ENCODE measurements at regions not wholly inside any gene's neighbourhood (a gene's known extent, or its start where the extent isn't known, plus 50 kb on each side); places are given as distances from the start of the nearest gene placed in this dataset.

- Histone ChIP-seq H3K36me3 (ENCODE audit: insufficient read depth, low read length) (no peaks in the 10 kb centered on the region), H3K9me3 (ENCODE audit: low read length) (no peaks in the 10 kb centered on the region), H3K9ac (ENCODE audit: low read length) (no peak overlapping the region), H3K27ac (ENCODE audit: low read depth, low read length) (no peak overlapping the region), H3K4me3 (ENCODE audit: low read depth in 1 of 2, low read length in 2 of 2) (no peak overlapping the region), H3K4me1 (ENCODE audit: insufficient read depth, low read length) (no peaks in the 10 kb centered on the region), H3K27me3 (ENCODE audit: control insufficient read depth in 1 of 2, insufficient read depth in 2 of 2, low read length in 2 of 2) (no peaks in the 10 kb centered on the region)
Measured at GRCh38 chr3:147906285-147906684, 497.1 kb downstream of the ZIC1 start.

- H3K36me3 ChIP-seq (ENCODE audit: insufficient read depth, low read length): no peaks in the 10 kb centered on the region
- H3K9me3 ChIP-seq (ENCODE audit: low read length): no peaks in the 10 kb centered on the region
- no peak overlapping the region for H3K4me3 ChIP-seq (ENCODE audit: low read depth in 1 of 2, low read length in 2 of 2)
- no peak overlapping the region for H3K9ac ChIP-seq (ENCODE audit: low read length)
- no peak overlapping the region for H3K27ac ChIP-seq (ENCODE audit: low read depth, low read length)
- no peaks in the 10 kb centered on the region for H3K27me3 ChIP-seq (ENCODE audit: control insufficient read depth in 1 of 2, insufficient read depth in 2 of 2, low read length in 2 of 2)
- no peaks in the 10 kb centered on the region for H3K4me1 ChIP-seq (ENCODE audit: insufficient read depth, low read length)
Measured at GRCh38 chr3:147914532-147914931, 505.4 kb downstream of the ZIC1 start.

GRCh38 chr3:147915057-147915456 lies 505.9 kb downstream of the ZIC1 start:
- Histone ChIP-seq H3K9me3 (ENCODE audit: low read length) (no peaks in the 10 kb centered on the region), H3K27ac (ENCODE audit: low read depth, low read length) (no peak overlapping the region), H3K27me3 (ENCODE audit: control insufficient read depth in 1 of 2, insufficient read depth in 2 of 2, low read length in 2 of 2) (no peaks in the 10 kb centered on the region), H3K4me3 (ENCODE audit: low read depth in 1 of 2, low read length in 2 of 2) (no peak overlapping the region), H3K9ac (ENCODE audit: low read length) (no peak overlapping the region), H3K36me3 (ENCODE audit: insufficient read depth, low read length) (no peaks in the 10 kb centered on the region), H3K4me1 (ENCODE audit: insufficient read depth, low read length) (no peaks in the 10 kb centered on the region)

GRCh38 chr3:147919496-147919895 lies 510.3 kb downstream of the ZIC1 start:
- Histone ChIP-seq H3K4me3 (ENCODE audit: low read depth in 1 of 2, low read length in 2 of 2) (no peak overlapping the region), H3K9ac (ENCODE audit: low read length) (no peak overlapping the region), H3K9me3 (ENCODE audit: low read length) (no peaks in the 10 kb centered on the region), H3K4me1 (ENCODE audit: insufficient read depth, low read length) (peaks cover 6% of the 10 kb centered on the region), H3K27me3 (ENCODE audit: control insufficient read depth in 1 of 2, insufficient read depth in 2 of 2, low read length in 2 of 2) (no peaks in the 10 kb centered on the region), H3K27ac (ENCODE audit: low read depth, low read length) (no peak overlapping the region), H3K36me3 (ENCODE audit: insufficient read depth, low read length) (no peaks in the 10 kb centered on the region)

GRCh38 chr3:147921051-147921450 lies 511.9 kb downstream of the ZIC1 start:
- H3K9me3 ChIP-seq (ENCODE audit: low read length): no peaks in the 10 kb centered on the region
- no peak overlapping the region for H3K9ac ChIP-seq (ENCODE audit: low read length)
- H3K36me3 ChIP-seq (ENCODE audit: insufficient read depth, low read length): no peaks in the 10 kb centered on the region
- peaks cover 6% of the 10 kb centered on the region for H3K4me1 ChIP-seq (ENCODE audit: insufficient read depth, low read length)
- no peaks in the 10 kb centered on the region for H3K27me3 ChIP-seq (ENCODE audit: control insufficient read depth in 1 of 2, insufficient read depth in 2 of 2, low read length in 2 of 2)
- H3K4me3 ChIP-seq (ENCODE audit: low read depth in 1 of 2, low read length in 2 of 2): no peak overlapping the region
- H3K27ac ChIP-seq (ENCODE audit: low read depth, low read length): no peak overlapping the region

GRCh38 chr3:147924755-147925154 lies 515.6 kb downstream of the ZIC1 start:
- no peaks in the 10 kb centered on the region for H3K27me3 ChIP-seq (ENCODE audit: control insufficient read depth in 1 of 2, insufficient read depth in 2 of 2, low read length in 2 of 2)
- no peaks in the 10 kb centered on the region for H3K36me3 ChIP-seq (ENCODE audit: insufficient read depth, low read length)
- H3K9ac ChIP-seq (ENCODE audit: low read length): no peak overlapping the region

GRCh38 chr3:147925272-147925671 lies 516.1 kb downstream of the ZIC1 start:
- Histone ChIP-seq H3K4me1 (ENCODE audit: insufficient read depth, low read length) (peaks cover 6% of the 10 kb centered on the region), H3K36me3 (ENCODE audit: insufficient read depth, low read length) (no peaks in the 10 kb centered on the region), H3K4me3 (ENCODE audit: low read depth in 1 of 2, low read length in 2 of 2) (no peak overlapping the region), H3K27me3 (ENCODE audit: control insufficient read depth in 1 of 2, insufficient read depth in 2 of 2, low read length in 2 of 2) (no peaks in the 10 kb centered on the region), H3K27ac (ENCODE audit: low read depth, low read length) (no peak overlapping the region), H3K9ac (ENCODE audit: low read length) (no peak overlapping the region), H3K9me3 (ENCODE audit: low read length) (no peaks in the 10 kb centered on the region)

More at GRCh38 chr3:147924755-147925154, 515.6 kb downstream of the ZIC1 start:
- Histone ChIP-seq H3K4me3 (ENCODE audit: low read depth in 1 of 2, low read length in 2 of 2) (no peak overlapping the region), H3K27ac (ENCODE audit: low read depth, low read length) (no peak overlapping the region), H3K9me3 (ENCODE audit: low read length) (no peaks in the 10 kb centered on the region), H3K4me1 (ENCODE audit: insufficient read depth, low read length) (peaks cover 6% of the 10 kb centered on the region)

- no peaks in the 10 kb centered on the region for H3K36me3 ChIP-seq (ENCODE audit: insufficient read depth, low read length)
- no peak overlapping the region for H3K4me3 ChIP-seq (ENCODE audit: low read depth in 1 of 2, low read length in 2 of 2)
- H3K27ac ChIP-seq (ENCODE audit: low read depth, low read length): no peak overlapping the region
- no peaks in the 10 kb centered on the region for H3K27me3 ChIP-seq (ENCODE audit: control insufficient read depth in 1 of 2, insufficient read depth in 2 of 2, low read length in 2 of 2)
- no peak overlapping the region for H3K9ac ChIP-seq (ENCODE audit: low read length)
- H3K9me3 ChIP-seq (ENCODE audit: low read length): no peaks in the 10 kb centered on the region
- H3K4me1 ChIP-seq (ENCODE audit: insufficient read depth, low read length): no peaks in the 10 kb centered on the region
Measured at GRCh38 chr3:147930232-147930807, 521.2 kb downstream of the ZIC1 start.

GRCh38 chr3:147934451-147935180 lies 525.5 kb downstream of the ZIC1 start:
- H3K36me3 ChIP-seq (ENCODE audit: insufficient read depth, low read length): no peaks in the 10 kb centered on the region
- no peaks in the 10 kb centered on the region for H3K4me1 ChIP-seq (ENCODE audit: insufficient read depth, low read length)
- no peak overlapping the region for H3K9ac ChIP-seq (ENCODE audit: low read length)
- no peaks in the 10 kb centered on the region for H3K27me3 ChIP-seq (ENCODE audit: control insufficient read depth in 1 of 2, insufficient read depth in 2 of 2, low read length in 2 of 2)
- no peak overlapping the region for H3K4me3 ChIP-seq (ENCODE audit: low read depth in 1 of 2, low read length in 2 of 2)
- no peaks in the 10 kb centered on the region for H3K9me3 ChIP-seq (ENCODE audit: low read length)
- H3K27ac ChIP-seq (ENCODE audit: low read depth, low read length): no peak overlapping the region

GRCh38 chr3:147937341-147937740 lies 528.2 kb downstream of the ZIC1 start:
- Histone ChIP-seq H3K36me3 (ENCODE audit: insufficient read depth, low read length) (no peaks in the 10 kb centered on the region), H3K9me3 (ENCODE audit: low read length) (no peaks in the 10 kb centered on the region), H3K27me3 (ENCODE audit: control insufficient read depth in 1 of 2, insufficient read depth in 2 of 2, low read length in 2 of 2) (no peaks in the 10 kb centered on the region), H3K4me3 (ENCODE audit: low read depth in 1 of 2, low read length in 2 of 2) (no peak overlapping the region), H3K4me1 (ENCODE audit: insufficient read depth, low read length) (no peaks in the 10 kb centered on the region), H3K9ac (ENCODE audit: low read length) (no peak overlapping the region), H3K27ac (ENCODE audit: low read depth, low read length) (no peak overlapping the region)

- no peaks in the 10 kb centered on the region for H3K27me3 ChIP-seq (ENCODE audit: control insufficient read depth in 1 of 2, insufficient read depth in 2 of 2, low read length in 2 of 2)
- no peaks in the 10 kb centered on the region for H3K36me3 ChIP-seq (ENCODE audit: insufficient read depth, low read length)
- no peak overlapping the region for H3K9ac ChIP-seq (ENCODE audit: low read length)
- no peaks in the 10 kb centered on the region for H3K9me3 ChIP-seq (ENCODE audit: low read length)
- no peak overlapping the region for H3K4me3 ChIP-seq (ENCODE audit: low read depth in 1 of 2, low read length in 2 of 2)
- no peaks in the 10 kb centered on the region for H3K4me1 ChIP-seq (ENCODE audit: insufficient read depth, low read length)
- H3K27ac ChIP-seq (ENCODE audit: low read depth, low read length): no peak overlapping the region
Measured at GRCh38 chr3:147937891-147938290, 528.7 kb downstream of the ZIC1 start.

- H3K4me3 ChIP-seq (ENCODE audit: low read depth in 1 of 2, low read length in 2 of 2): no peak overlapping the region
- H3K9ac ChIP-seq (ENCODE audit: low read length): no peak overlapping the region
- no peak overlapping the region for H3K27ac ChIP-seq (ENCODE audit: low read depth, low read length)
- H3K9me3 ChIP-seq (ENCODE audit: low read length): no peaks in the 10 kb centered on the region
- no peaks in the 10 kb centered on the region for H3K27me3 ChIP-seq (ENCODE audit: control insufficient read depth in 1 of 2, insufficient read depth in 2 of 2, low read length in 2 of 2)
- H3K36me3 ChIP-seq (ENCODE audit: insufficient read depth, low read length): no peaks in the 10 kb centered on the region
- H3K4me1 ChIP-seq (ENCODE audit: insufficient read depth, low read length): no peaks in the 10 kb centered on the region
Measured at GRCh38 chr3:147939425-147939824, 530.3 kb downstream of the ZIC1 start.
